H54 (cell line): ENCODE measurements at regions not wholly inside any gene's neighbourhood (a gene's known extent, or its start where the extent isn't known, plus 50 kb on each side); places are given as distances from the start of the nearest gene placed in this dataset.

Experiments
- DNase-seq: peaks from one replicate; pipeline ENCODE4 v3.0.0; 2011; ENCODE audit warnings: low spot score, mixed read lengths; ENCODE audit not compliant: insufficient read length
- FAIRE-seq: peaks from 3 replicates; lab custom pipeline; 2011; peaks lifted over from hg19 to GRCh38; lab: Jason Lieb, UNC
- POLR2A ChIP-seq: IDR thresholded peaks from 2 replicates; pipeline ENCODE4 v1.6.1; 2011; ENCODE audit warnings: low read depth, mild to moderate bottlenecking, low read length

DNA sequence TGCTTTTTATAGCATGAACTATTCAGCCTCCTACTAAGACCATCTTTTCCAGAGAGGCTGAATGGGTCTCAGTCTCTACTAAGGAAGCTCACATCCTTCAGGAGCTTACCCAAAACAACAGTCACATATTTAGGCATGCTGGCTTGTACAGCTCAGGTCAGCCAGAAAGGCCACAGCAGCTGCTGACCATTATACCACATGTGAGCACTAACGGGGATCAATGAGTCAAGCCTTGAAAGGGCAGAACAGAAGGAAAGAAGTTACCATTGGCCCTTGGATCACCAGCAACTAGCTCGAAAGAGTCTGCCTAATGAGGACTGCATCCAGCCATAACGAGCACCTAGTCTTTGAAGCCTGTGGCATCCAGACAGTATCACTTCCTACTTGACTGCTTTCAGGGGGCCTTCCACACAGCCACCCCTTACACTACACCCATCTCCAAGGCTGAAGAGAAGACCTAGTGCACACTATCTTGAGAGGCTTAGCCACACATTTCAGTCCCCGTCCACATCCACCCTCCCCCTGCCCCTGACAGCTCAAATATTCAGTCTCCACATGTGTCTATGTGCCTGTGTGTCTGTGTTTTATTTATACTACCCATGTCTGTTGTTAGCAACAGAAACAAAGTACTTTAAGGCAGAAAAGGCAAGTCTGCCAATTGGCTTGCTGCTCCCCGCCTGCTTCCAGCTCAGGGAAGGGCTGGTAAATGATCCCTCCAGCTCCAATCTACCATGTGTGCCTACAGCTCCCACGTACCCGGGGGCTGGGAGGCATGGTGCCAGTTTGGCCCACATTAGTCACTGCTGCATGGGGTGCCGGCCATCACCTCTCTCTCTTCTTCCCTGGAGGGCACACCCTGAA is 95.5 kb downstream of the RPL27A start:
- no peak for DNase-seq
- FAIRE-seq, result no peak
- TF ChIP-seq POLR2A, result no peak

DNA sequence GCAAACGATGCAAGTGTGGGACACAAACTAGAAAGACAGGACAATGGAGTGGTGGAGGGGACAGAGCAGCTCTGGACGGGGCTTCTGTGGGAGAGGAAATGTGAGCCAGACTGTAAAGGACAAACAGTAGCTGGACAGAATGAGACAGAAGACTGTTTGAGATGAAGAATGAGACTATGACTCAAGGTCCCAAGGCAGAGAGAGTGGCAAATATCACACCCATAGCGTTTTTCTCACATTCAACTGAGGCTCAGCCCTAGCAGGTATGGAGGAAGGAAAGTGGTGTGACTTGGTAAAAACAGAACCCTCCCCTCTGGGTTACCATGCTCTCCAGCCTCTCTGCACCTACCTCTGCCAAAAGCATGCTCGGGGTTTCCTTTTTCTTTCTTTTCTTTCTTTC is 96.5 kb downstream of the RPL27A start:
- TF ChIP-seq POLR2A, result no peak
- FAIRE-seq (no peak), DNase-seq (no peak)

DNA sequence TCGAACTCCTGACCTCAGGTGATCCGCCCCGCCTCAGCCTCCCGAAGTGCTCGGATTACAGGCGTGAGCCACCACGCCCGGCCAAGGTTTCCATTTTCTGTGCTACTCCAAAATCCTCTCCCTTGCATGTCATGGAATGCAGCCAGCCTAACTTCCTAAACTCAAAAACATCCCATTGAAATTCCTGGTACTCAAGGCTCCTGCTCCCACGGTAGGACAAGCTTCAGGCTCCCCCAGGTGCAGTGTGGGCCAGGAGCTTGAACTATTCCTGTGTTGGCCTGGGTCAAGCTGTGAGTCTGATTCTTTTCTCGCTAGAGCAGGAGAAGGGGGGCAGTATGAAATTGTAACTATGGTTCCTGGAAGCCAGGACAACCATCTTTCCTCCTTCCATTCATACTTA is 97.1 kb downstream of the RPL27A start:
- TF ChIP-seq POLR2A, result no peak
- DNase-seq, result no peak
- FAIRE-seq, result no peak

DNA sequence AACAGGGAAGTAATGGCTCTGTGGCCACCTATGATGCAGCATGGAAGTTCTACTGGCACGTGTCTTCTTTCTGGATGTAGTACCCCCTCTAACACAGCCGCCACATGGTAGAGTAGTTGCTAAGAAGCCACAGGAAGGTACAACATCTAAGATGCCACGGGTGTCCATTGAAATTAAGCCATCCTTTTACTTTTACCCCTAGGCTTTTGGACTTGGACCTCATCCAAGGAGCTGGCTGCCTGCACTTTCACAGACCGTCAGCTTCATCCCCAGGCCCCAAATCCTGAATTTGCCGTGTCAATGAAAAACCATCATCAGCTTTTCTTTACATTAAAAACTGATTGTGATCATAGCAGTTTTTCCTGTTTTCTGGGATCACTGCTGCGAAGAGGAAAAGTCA is 102.4 kb downstream of the RPL27A start:
- no peak for TF ChIP-seq POLR2A
- no peak for DNase-seq
- FAIRE-seq, result no peak

DNA sequence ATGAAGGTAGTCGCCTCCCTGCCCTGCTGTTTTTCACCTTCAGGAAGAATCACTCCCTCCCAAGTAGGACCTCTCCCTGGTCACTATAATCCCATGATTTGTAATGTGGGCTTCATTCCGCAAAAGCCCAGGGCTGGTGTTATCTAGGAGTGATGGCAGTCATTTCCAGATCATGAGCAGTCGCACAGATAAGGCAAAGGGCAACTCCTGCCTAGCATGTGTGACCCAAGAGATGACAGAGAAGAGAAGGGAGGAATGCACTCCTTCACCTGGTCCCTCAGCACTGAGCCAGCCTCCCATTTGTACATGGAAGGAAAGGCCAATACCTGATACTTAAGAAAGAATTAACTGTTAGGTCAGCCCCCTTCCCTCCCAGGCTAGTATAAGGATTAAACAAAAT is 102.9 kb downstream of the RPL27A start:
- no peak for TF ChIP-seq POLR2A
- DNase-seq, result no peak
- FAIRE-seq, result no peak

- FAIRE-seq, result no peak
- DNase-seq, result no peak
- TF ChIP-seq POLR2A, result no peak
Observed at GRCh38 chr11:8785998-8786397, 103.4 kb downstream of the RPL27A start.

- FAIRE-seq (no peak), DNase-seq (no peak)
- TF ChIP-seq POLR2A, result no peak
Observed at GRCh38 chr11:8786933-8787332, 104.3 kb downstream of the RPL27A start.

- no peak for FAIRE-seq
- DNase-seq, result no peak
- TF ChIP-seq POLR2A, result no peak
Observed at GRCh38 chr11:8787372-8787771, 104.8 kb downstream of the RPL27A start.

GRCh38 chr11:8788616-8789015 is 106.0 kb downstream of the RPL27A start:
- DNase-seq, result no peak
- no peak for TF ChIP-seq POLR2A
- FAIRE-seq, result no peak

DNA sequence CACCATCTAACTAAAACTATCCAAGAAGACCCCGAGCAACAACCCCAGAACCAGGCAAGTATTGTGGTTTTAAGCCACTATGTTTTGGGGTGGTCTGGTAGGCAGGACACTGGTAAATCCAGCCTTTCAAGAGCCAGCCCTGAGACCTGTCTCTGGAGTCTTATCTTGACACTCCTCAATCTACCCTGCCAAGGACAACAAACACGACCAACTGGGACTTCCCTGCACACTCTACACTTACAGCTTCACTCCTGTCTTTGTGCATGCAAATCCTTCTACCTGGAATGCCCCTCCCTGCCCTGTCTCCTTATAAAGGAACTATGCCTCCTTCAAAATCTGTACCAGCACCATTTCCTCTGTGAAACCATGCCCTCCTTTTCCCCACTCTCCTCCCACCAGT is 107.3 kb downstream of the RPL27A start:
- TF ChIP-seq POLR2A, result no peak
- FAIRE-seq (no peak), DNase-seq (no peak)

GRCh38 chr11:8790968-8791367 is 108.4 kb downstream of the RPL27A start:
- FAIRE-seq (no peak), DNase-seq (no peak)
- no peak for TF ChIP-seq POLR2A

- DNase-seq (no peak), FAIRE-seq (no peak)
- no peak for TF ChIP-seq POLR2A
Observed at GRCh38 chr11:8792710-8793109, 110.1 kb downstream of the RPL27A start.

DNA sequence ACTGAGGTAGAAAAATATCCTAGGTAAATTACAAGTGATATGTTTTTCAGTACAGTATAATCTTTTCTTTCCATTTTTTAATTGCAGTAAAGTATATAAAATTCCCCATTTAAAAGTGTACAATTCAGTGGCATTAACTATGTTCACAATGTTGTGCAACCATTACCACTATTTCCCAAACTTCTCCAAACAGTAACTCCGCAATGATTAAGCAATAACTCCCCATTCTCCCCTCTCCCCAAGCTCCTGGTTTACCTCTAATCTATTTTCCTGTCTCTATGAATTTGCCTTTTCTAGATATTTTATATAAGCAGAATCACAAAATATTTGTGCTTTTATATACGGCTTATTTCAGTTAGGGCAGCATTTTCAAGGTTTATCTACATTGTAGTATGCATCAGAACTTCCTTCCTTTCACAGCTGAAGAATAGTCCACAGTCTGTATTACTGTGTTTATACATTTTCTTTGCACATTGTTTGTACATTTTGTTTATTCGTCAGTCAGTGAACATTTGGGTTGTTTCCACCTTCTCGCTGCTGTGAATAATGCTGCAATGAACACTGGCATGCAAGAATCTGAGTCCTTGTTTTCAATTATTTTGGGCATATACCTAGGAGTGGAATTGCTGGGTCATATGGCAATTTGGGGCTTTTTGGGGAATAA is 110.7 kb downstream of the RPL27A start:
- FAIRE-seq (no peak), DNase-seq (no peak)
- no peak for TF ChIP-seq POLR2A

GRCh38 chr11:8794126-8794525 is 111.5 kb downstream of the RPL27A start:
- no peak for FAIRE-seq
- no peak for DNase-seq
- no peak for TF ChIP-seq POLR2A

- no peak for FAIRE-seq
- TF ChIP-seq POLR2A, result no peak
- DNase-seq, result no peak
Observed at GRCh38 chr11:8794677-8795103, 112.1 kb downstream of the RPL27A start.
